ENCODE measurements at regions not wholly inside any gene's neighbourhood (a gene's known extent, or its start where the extent isn't known, plus 50 kb on each side); places are given as distances from the start of the nearest gene placed in this dataset.

GRCh38 chr16:62445909-62446308, 409.7 kb upstream of the CDH8 start:
- H3K4me3 ChIP-seq (ENCODE audit: low read length): no peak overlapping the region
- H3K4me2 ChIP-seq (ENCODE audit: low read length): no peak overlapping the region
- H3K4me1 ChIP-seq (ENCODE audit: control insufficient read depth, insufficient read depth, low read length): no peaks in the 10 kb centered on the region
- no peaks in the 10 kb centered on the region for H3K27me3 ChIP-seq (ENCODE audit: control insufficient read depth, insufficient read depth, low read length)
- no peaks in the 10 kb centered on the region for H3K9me3 ChIP-seq (replicated peaks; ENCODE audit: low read length)
- no peaks in the 10 kb centered on the region for H3K36me3 ChIP-seq (ENCODE audit: insufficient read depth, low read length)
- H3K9ac ChIP-seq (ENCODE audit: low read depth, low read length): no peak overlapping the region

DNA sequence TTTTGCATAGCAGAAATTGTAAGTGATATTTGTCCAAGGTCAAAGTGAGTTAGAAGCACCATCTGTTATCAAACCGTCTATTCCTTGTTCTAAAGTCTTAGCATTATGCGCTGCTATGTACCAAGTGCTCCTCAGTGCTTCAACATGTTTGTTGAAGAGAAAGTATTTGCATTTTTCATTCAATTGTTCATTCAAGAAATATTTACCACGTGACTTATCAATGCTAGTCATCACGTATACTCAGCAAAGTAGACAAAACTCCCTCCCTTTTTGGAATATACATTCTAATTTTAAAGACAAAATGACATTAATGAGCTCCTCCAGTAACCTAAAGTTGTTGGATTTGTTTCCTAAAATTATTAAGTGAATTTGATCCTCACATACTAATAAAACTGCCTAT, 388.0 kb upstream of the CDH8 start:
- Histone ChIP-seq H3K36me3 (ENCODE audit: insufficient read depth, low read length) (no peaks in the 10 kb centered on the region), H3K9ac (ENCODE audit: low read depth, low read length) (no peak overlapping the region), H3K9me3 (replicated peaks; ENCODE audit: low read length) (peaks cover 4% of the 10 kb centered on the region), H3K4me1 (ENCODE audit: control insufficient read depth, insufficient read depth, low read length) (no peaks in the 10 kb centered on the region), H3K4me3 (ENCODE audit: low read length) (no peak overlapping the region), H3K4me2 (ENCODE audit: low read length) (no peak overlapping the region), H3K27me3 (ENCODE audit: control insufficient read depth, insufficient read depth, low read length) (no peaks in the 10 kb centered on the region)

- H3K9ac ChIP-seq (ENCODE audit: low read depth, low read length): no peak overlapping the region
- H3K4me1 ChIP-seq (ENCODE audit: control insufficient read depth, insufficient read depth, low read length): no peaks in the 10 kb centered on the region
- peaks cover 3% of the 10 kb centered on the region for H3K9me3 ChIP-seq (replicated peaks; ENCODE audit: low read length)
- H3K4me2 ChIP-seq (ENCODE audit: low read length): no peak overlapping the region
- no peaks in the 10 kb centered on the region for H3K27me3 ChIP-seq (ENCODE audit: control insufficient read depth, insufficient read depth, low read length)
- H3K4me3 ChIP-seq (ENCODE audit: low read length): no peak overlapping the region
- no peaks in the 10 kb centered on the region for H3K36me3 ChIP-seq (ENCODE audit: insufficient read depth, low read length)
These were observed 372.5 kb upstream of the CDH8 start for GRCh38 chr16:62408760-62409159.

DNA sequence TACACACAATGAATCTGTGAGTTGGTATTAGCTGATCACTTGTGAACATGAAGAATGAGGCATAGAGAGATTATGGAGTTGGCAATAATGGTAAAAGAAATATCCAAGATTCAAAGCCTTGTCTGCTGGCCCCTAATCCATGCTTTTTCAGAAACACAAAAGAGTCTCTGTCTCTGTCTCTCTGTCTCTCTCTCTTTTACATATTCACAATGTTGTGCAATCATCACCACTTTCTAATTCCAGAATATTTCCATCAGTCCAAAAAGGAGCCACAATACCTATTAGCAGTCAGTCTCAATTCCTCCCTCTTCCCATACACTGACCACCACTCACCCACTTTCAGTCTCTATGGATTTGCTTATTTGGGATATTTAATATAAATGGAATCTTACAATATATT, 370.1 kb upstream of the CDH8 start:
- H3K4me2 ChIP-seq (ENCODE audit: low read length): no peak overlapping the region
- no peak overlapping the region for H3K4me3 ChIP-seq (ENCODE audit: low read length)
- no peak overlapping the region for H3K9ac ChIP-seq (ENCODE audit: low read depth, low read length)
- no peaks in the 10 kb centered on the region for H3K27me3 ChIP-seq (ENCODE audit: control insufficient read depth, insufficient read depth, low read length)
- H3K4me1 ChIP-seq (ENCODE audit: control insufficient read depth, insufficient read depth, low read length): no peaks in the 10 kb centered on the region
- peaks cover 3% of the 10 kb centered on the region for H3K9me3 ChIP-seq (replicated peaks; ENCODE audit: low read length)
- H3K36me3 ChIP-seq (ENCODE audit: insufficient read depth, low read length): no peaks in the 10 kb centered on the region

DNA sequence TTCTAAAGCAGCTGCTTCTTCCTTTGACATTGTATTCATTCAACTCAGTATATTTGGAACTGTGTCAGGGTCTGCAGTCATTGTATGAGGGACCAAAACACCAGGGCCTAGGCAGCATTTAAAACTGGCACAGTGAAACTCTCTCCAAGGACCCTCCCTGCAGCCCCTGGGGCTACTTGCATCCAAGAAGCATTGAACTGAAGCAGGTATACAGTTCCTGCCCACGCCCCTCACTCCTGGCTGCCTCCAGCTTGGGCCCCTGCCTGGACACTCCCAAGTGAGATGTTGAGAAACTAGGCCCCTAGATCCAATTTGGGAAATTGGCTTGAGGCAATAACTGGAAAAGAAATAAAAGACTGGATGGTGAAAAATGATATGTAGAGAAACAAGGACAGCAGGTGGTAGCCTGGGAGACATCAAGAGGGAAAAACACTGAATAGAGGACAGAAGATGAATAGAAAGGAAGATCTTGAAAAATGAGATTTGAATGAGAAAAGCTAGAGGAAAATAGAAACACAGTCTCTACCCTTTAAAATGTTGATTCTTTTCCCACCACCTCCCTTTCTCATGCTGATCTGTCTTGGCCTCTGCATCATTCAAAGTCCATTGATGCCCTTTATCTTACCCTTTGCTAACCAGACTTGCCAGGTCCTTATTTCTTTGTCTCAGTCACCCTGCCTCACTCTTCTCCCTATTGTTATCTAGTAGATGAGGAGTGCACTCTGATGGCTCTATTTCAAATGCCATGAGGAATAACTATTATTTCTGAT, 368.8 kb upstream of the CDH8 start:
- peaks cover 3% of the 10 kb centered on the region for H3K9me3 ChIP-seq (replicated peaks; ENCODE audit: low read length)
- H3K9ac ChIP-seq (ENCODE audit: low read depth, low read length): no peak overlapping the region

DNA sequence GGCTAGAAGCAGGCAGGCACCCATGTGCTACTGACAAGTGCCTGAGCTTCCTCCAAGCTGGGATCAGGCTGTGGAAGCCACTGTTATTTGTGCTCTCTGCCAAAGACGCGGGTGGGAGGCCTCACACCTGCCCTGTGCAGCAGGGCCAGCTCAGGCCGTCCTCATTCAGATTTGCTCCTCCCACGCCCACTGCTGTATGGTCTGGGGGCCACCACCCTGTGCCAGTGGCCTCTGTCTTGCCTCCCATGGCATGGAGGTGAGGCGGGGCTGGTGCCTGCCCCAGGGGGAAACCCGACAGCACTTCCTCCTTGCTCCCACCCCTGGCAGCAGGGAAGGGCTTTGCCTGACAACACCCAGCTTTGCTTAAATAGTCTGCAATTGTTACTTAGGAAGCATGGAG, 356.5 kb upstream of the CDH8 start:
- no peaks in the 10 kb centered on the region for H3K36me3 ChIP-seq (ENCODE audit: insufficient read depth, low read length)
- H3K4me3 ChIP-seq (ENCODE audit: low read length): no peak overlapping the region
- H3K27me3 ChIP-seq (ENCODE audit: control insufficient read depth, insufficient read depth, low read length): no peaks in the 10 kb centered on the region
- no peaks in the 10 kb centered on the region for H3K4me1 ChIP-seq (ENCODE audit: control insufficient read depth, insufficient read depth, low read length)
- H3K9me3 ChIP-seq (replicated peaks; ENCODE audit: low read length): no peaks in the 10 kb centered on the region
- H3K9ac ChIP-seq (ENCODE audit: low read depth, low read length): no peak overlapping the region
- H3K4me2 ChIP-seq (ENCODE audit: low read length): no peak overlapping the region

More for the DNA sequence above, 368.8 kb upstream of the CDH8 start:
- no peaks in the 10 kb centered on the region for H3K27me3 ChIP-seq (ENCODE audit: control insufficient read depth, insufficient read depth, low read length)
- no peaks in the 10 kb centered on the region for H3K36me3 ChIP-seq (ENCODE audit: insufficient read depth, low read length)
- H3K4me2 ChIP-seq (ENCODE audit: low read length): no peak overlapping the region
- H3K4me1 ChIP-seq (ENCODE audit: control insufficient read depth, insufficient read depth, low read length): no peaks in the 10 kb centered on the region
- H3K4me3 ChIP-seq (ENCODE audit: low read length): no peak overlapping the region

GRCh38 chr16:62391940-62392339, 355.7 kb upstream of the CDH8 start:
- H3K9me3 ChIP-seq (replicated peaks; ENCODE audit: low read length): no peaks in the 10 kb centered on the region
- no peak overlapping the region for H3K9ac ChIP-seq (ENCODE audit: low read depth, low read length)
- H3K4me2 ChIP-seq (ENCODE audit: low read length): no peak overlapping the region
- no peaks in the 10 kb centered on the region for H3K27me3 ChIP-seq (ENCODE audit: control insufficient read depth, insufficient read depth, low read length)
- H3K4me1 ChIP-seq (ENCODE audit: control insufficient read depth, insufficient read depth, low read length): no peaks in the 10 kb centered on the region
- no peak overlapping the region for H3K4me3 ChIP-seq (ENCODE audit: low read length)
- no peaks in the 10 kb centered on the region for H3K36me3 ChIP-seq (ENCODE audit: insufficient read depth, low read length)

- Histone ChIP-seq H3K4me2 (ENCODE audit: low read length) (no peak overlapping the region), H3K9ac (ENCODE audit: low read depth, low read length) (no peak overlapping the region), H3K4me3 (ENCODE audit: low read length) (no peak overlapping the region), H3K9me3 (replicated peaks; ENCODE audit: low read length) (no peaks in the 10 kb centered on the region), H3K4me1 (ENCODE audit: control insufficient read depth, insufficient read depth, low read length) (no peaks in the 10 kb centered on the region), H3K36me3 (ENCODE audit: insufficient read depth, low read length) (no peaks in the 10 kb centered on the region), H3K27me3 (ENCODE audit: control insufficient read depth, insufficient read depth, low read length) (no peaks in the 10 kb centered on the region)
These were observed 354.9 kb upstream of the CDH8 start for GRCh38 chr16:62391134-62391533.

GRCh38 chr16:62390214-62390613, 354.0 kb upstream of the CDH8 start:
- Histone ChIP-seq H3K4me1 (ENCODE audit: control insufficient read depth, insufficient read depth, low read length) (no peaks in the 10 kb centered on the region), H3K4me3 (ENCODE audit: low read length) (no peak overlapping the region), H3K9me3 (replicated peaks; ENCODE audit: low read length) (no peaks in the 10 kb centered on the region), H3K36me3 (ENCODE audit: insufficient read depth, low read length) (no peaks in the 10 kb centered on the region), H3K9ac (ENCODE audit: low read depth, low read length) (no peak overlapping the region), H3K27me3 (ENCODE audit: control insufficient read depth, insufficient read depth, low read length) (no peaks in the 10 kb centered on the region), H3K4me2 (ENCODE audit: low read length) (no peak overlapping the region)

DNA sequence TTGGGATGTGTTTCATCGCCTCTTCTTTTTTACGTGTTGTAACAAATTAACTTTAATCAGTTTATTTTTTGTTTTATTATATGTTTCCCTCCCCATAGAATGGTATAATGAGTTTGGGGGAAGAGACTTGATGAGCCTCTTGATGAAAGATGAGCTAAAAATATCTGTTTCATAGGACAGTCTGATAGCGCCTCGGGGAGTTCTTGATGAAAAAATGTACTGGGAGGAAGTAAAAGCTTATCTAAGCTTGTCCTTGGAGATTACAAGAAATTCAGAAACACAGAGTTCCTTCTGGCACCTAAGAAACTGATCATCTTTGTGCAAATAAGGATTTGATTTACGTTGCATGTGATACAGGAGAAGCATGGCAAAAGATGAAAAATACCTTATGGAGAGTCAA, 350.2 kb upstream of the CDH8 start:
- Histone ChIP-seq H3K4me1 (ENCODE audit: control insufficient read depth, insufficient read depth, low read length) (no peaks in the 10 kb centered on the region), H3K9ac (ENCODE audit: low read depth, low read length) (no peak overlapping the region), H3K9me3 (replicated peaks; ENCODE audit: low read length) (no peaks in the 10 kb centered on the region), H3K36me3 (ENCODE audit: insufficient read depth, low read length) (no peaks in the 10 kb centered on the region), H3K4me3 (ENCODE audit: low read length) (no peak overlapping the region), H3K4me2 (ENCODE audit: low read length) (no peak overlapping the region), H3K27me3 (ENCODE audit: control insufficient read depth, insufficient read depth, low read length) (no peaks in the 10 kb centered on the region)

GRCh38 chr16:62383941-62384340, 347.7 kb upstream of the CDH8 start:
- Histone ChIP-seq H3K4me1 (ENCODE audit: control insufficient read depth, insufficient read depth, low read length) (no peaks in the 10 kb centered on the region), H3K4me3 (ENCODE audit: low read length) (no peak overlapping the region), H3K9ac (ENCODE audit: low read depth, low read length) (no peak overlapping the region)

GRCh38 chr16:62370445-62370844, 334.2 kb upstream of the CDH8 start:
- H3K9me3 ChIP-seq (replicated peaks; ENCODE audit: low read length): peaks cover 4% of the 10 kb centered on the region
- no peak overlapping the region for H3K4me2 ChIP-seq (ENCODE audit: low read length)
- H3K9ac ChIP-seq (ENCODE audit: low read depth, low read length): no peak overlapping the region
- no peaks in the 10 kb centered on the region for H3K27me3 ChIP-seq (ENCODE audit: control insufficient read depth, insufficient read depth, low read length)
- no peaks in the 10 kb centered on the region for H3K4me1 ChIP-seq (ENCODE audit: control insufficient read depth, insufficient read depth, low read length)
- no peak overlapping the region for H3K4me3 ChIP-seq (ENCODE audit: low read length)
- no peaks in the 10 kb centered on the region for H3K36me3 ChIP-seq (ENCODE audit: insufficient read depth, low read length)

More at GRCh38 chr16:62383941-62384340, 347.7 kb upstream of the CDH8 start:
- H3K36me3 ChIP-seq (ENCODE audit: insufficient read depth, low read length): no peaks in the 10 kb centered on the region
- no peaks in the 10 kb centered on the region for H3K9me3 ChIP-seq (replicated peaks; ENCODE audit: low read length)
- no peak overlapping the region for H3K4me2 ChIP-seq (ENCODE audit: low read length)
- H3K27me3 ChIP-seq (ENCODE audit: control insufficient read depth, insufficient read depth, low read length): no peaks in the 10 kb centered on the region
